ENCODE measurements at regions not wholly inside any gene's neighbourhood (a gene's known extent, or its start where the extent isn't known, plus 50 kb on each side); places are given as distances from the start of the nearest gene placed in this dataset.
"Not testable (repeated sequence)": the region's sequence is repeated elsewhere in the genome, so short reads cannot be mapped to it uniquely, and the experiment has no call there.

- DNase-seq: not testable (repeated sequence)
Observed at GRCh38 chr9:6103911-6104310, 88.5 kb upstream of the RANBP6 start.

GRCh38 chr9:6102336-6102987 lies 87.0 kb upstream of the RANBP6 start:
- DNase-seq: not testable (repeated sequence)

GRCh38 chr9:6101725-6102124 lies 86.3 kb upstream of the RANBP6 start:
- DNase-seq: not testable (repeated sequence)

GRCh38 chr9:6099346-6099745 lies 83.9 kb upstream of the RANBP6 start:
- DNase-seq: not testable (repeated sequence)

- DNase-seq: no peak
Observed at GRCh38 chr9:6098431-6098830, 83.0 kb upstream of the RANBP6 start.

- no peak for DNase-seq
Observed at GRCh38 chr9:6096821-6097220, 81.4 kb upstream of the RANBP6 start.

- DNase-seq: no peak
Observed at GRCh38 chr9:6090277-6091210, 75.1 kb upstream of the RANBP6 start.

- DNase-seq: no peak
Observed at GRCh38 chr9:6089300-6089699, 73.9 kb upstream of the RANBP6 start.

- no peak for DNase-seq
Observed at GRCh38 chr9:6086006-6086655, 70.7 kb upstream of the RANBP6 start.

GRCh38 chr9:6080154-6080716 lies 64.8 kb upstream of the RANBP6 start:
- DNase-seq: peak; percentile 95

- DNase-seq: peak; percentile 12
Observed at GRCh38 chr9:6079386-6079785, 64.0 kb upstream of the RANBP6 start.

GRCh38 chr9:6078382-6079105 lies 63.1 kb upstream of the RANBP6 start:
- no peak for DNase-seq

- no peak for DNase-seq
Observed at GRCh38 chr9:6076851-6077250, 61.4 kb upstream of the RANBP6 start.

- no peak for DNase-seq
Observed at GRCh38 chr9:6073731-6074130, 58.3 kb upstream of the RANBP6 start.

- DNase-seq: no peak
Observed at GRCh38 chr9:6072865-6073264, 57.4 kb upstream of the RANBP6 start.

GRCh38 chr9:6072453-6072852 lies 57.0 kb upstream of the RANBP6 start:
- DNase-seq: no peak

GRCh38 chr9:6068983-6069382 lies 53.6 kb upstream of the RANBP6 start:
- DNase-seq: no peak

GRCh38 chr9:6067426-6067825 lies 52.0 kb upstream of the RANBP6 start:
- DNase-seq: no peak
